Esophagus squamous epithelium (tissue), 5 donors: ENCODE measurements at regions not wholly inside any gene's neighbourhood (a gene's known extent, or its start where the extent isn't known, plus 50 kb on each side); places are given as distances from the start of the nearest gene placed in this dataset.

Experiments
- DNase-seq: peaks from one replicate; lab custom pipeline; 2025; lab: John Stamatoyannopoulos, UW
- H3K27ac ChIP-seq, 4 donors: fragments of 200-600 bp; sonication (generic); one replicate each; pipeline ENCODE4 v1.5.1; 2016 to 2019; ENCODE audit warnings: mild to moderate bottlenecking in 1 of 4
- H3K27me3 ChIP-seq, 4 donors: fragments of 200-600 bp; sonication (generic); 1 replicate in 3 of 4; 2 replicates in 1 of 4; pipeline versions ENCODE4 v1.5.1 to v1.6.0; 2017 to 2021; ENCODE audit warnings: antibody characterized with exemption in 1 of 4
- H3K36me3 ChIP-seq, 3 donors: fragments of 200-600 bp; sonication (generic); one replicate each; pipeline ENCODE4 v1.5.1; 2016 to 2019
- H3K4me1 ChIP-seq, 3 donors: fragments of 200-600 bp; sonication (generic); one replicate each; pipeline ENCODE4 v1.5.1; 2017 to 2019
- H3K4me3 ChIP-seq, 4 donors: fragments of 200-600 bp; sonication (generic); 1 replicate in 3 of 4; 2 replicates in 1 of 4; pipeline ENCODE4 v1.5.1; 2016 to 2019; ENCODE audit warnings: mild to moderate bottlenecking in 2 of 4, moderate library complexity in 1 of 4
- H3K9me3 ChIP-seq, 3 donors: fragments of 200-600 bp; sonication (generic); one replicate each; pipeline ENCODE4 v1.5.1; 2016 to 2019
- POLR2A ChIP-seq, 4 donors: fragments of 450-650 bp; IDR thresholded peaks; one replicate each; pipeline ENCODE4 v1.6.1; 2017; ENCODE audit warnings: antibody characterized with exemption in 4 of 4, mild to moderate bottlenecking in 4 of 4, moderate library complexity in 3 of 4
- WGBS, 2 donors: methylation state at CpG; one replicate each; pipeline ENCODE4 v1.1.5; 2018; 5-methylcytosine and 5-hydroxymethylcytosine counted together
- intact Hi-C: fragments of 100-400 bp; cut with DNase I; formaldehyde crosslinking; loops from one replicate; pipeline ENCODE4 v1.15.0; 2022
- TF ChIP-seq, protein P1 (sequence below), 6 experiments: fragments of 450-650 bp in 4 of 6; fragments of 200-600 bp in 2 of 6; sonication (generic) in 2 of 6; IDR thresholded peaks; one replicate each; pipeline ENCODE4 v1.5.1; 2016 to 2019; ENCODE audit warnings: antibody characterized with exemption in 6 of 6, mild to moderate bottlenecking in 4 of 6, moderate library complexity in 4 of 6
- donor health status: DM: yes; HTN: yes; CAD: no.

GRCh38 chr9:126113756-126114408, 212.7 kb upstream of the MVB12B start:
- 63 to 76% methylated on average over 13 to 16 of the region's 17 CpGs for WGBS, 2 donors
- no peaks in the 10 kb centered on the region for H3K36me3 ChIP-seq
- intact Hi-C loops = no loop called here
- no peak for DNase-seq
- H3K27ac ChIP-seq = no peak overlapping the region
- H3K9me3 ChIP-seq = no peaks in the 10 kb centered on the region
- no peaks in the 10 kb centered on the region for H3K4me1 ChIP-seq
- H3K27me3 ChIP-seq = peaks cover 0 to 90% (median 0%) of the 10 kb centered on the region in 4 donors
- TF ChIP-seq, protein P1, sequence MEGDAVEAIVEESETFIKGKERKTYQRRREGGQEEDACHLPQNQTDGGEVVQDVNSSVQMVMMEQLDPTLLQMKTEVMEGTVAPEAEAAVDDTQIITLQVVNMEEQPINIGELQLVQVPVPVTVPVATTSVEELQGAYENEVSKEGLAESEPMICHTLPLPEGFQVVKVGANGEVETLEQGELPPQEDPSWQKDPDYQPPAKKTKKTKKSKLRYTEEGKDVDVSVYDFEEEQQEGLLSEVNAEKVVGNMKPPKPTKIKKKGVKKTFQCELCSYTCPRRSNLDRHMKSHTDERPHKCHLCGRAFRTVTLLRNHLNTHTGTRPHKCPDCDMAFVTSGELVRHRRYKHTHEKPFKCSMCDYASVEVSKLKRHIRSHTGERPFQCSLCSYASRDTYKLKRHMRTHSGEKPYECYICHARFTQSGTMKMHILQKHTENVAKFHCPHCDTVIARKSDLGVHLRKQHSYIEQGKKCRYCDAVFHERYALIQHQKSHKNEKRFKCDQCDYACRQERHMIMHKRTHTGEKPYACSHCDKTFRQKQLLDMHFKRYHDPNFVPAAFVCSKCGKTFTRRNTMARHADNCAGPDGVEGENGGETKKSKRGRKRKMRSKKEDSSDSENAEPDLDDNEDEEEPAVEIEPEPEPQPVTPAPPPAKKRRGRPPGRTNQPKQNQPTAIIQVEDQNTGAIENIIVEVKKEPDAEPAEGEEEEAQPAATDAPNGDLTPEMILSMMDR (IDR thresholded peaks at IDR 0.05) = no peak
- TF ChIP-seq POLR2A (IDR thresholded peaks at IDR 0.05) = no peak
- H3K4me3 ChIP-seq = no peak overlapping the region

DNA sequence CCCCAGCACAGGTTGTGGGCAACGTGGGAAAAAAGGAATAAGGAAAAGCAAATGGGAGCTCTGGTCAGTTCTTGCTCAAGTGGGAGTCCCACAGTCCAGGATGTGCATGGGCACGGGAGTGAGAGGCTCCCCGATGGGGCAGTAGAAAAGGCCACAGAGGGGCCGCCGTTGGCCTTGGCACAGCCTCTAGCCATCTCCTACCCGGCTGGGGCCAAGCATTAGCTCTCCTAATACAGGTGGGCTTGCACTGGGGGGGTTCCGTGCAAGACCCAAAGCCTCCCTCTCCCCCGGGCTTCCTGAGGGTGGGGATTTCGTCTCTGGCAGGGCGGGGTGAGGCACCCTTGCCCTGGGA, 212.2 kb upstream of the MVB12B start:
- Histone ChIP-seq H3K27me3 (peaks cover 0 to 90% (median 0%) of the 10 kb centered on the region in 4 donors), H3K4me3 (no peak overlapping the region), H3K27ac (no peak overlapping the region), H3K36me3 (no peaks in the 10 kb centered on the region), H3K4me1 (no peaks in the 10 kb centered on the region), H3K9me3 (no peaks in the 10 kb centered on the region)
- intact Hi-C loops = no loop called here
- DNase-seq = no peak
- 51 to 57% methylated on average over 3 to 4 of the region's 10 CpGs for WGBS, 2 donors
- no peak for TF ChIP-seq POLR2A (IDR thresholded peaks at IDR 0.05)
- TF ChIP-seq, protein P1 (IDR thresholded peaks at IDR 0.05) = no peak

GRCh38 chr9:126114850-126115460, 211.7 kb upstream of the MVB12B start:
- Histone ChIP-seq H3K4me1 (no peaks in the 10 kb centered on the region), H3K4me3 (no peak overlapping the region), H3K36me3 (no peaks in the 10 kb centered on the region), H3K9me3 (no peaks in the 10 kb centered on the region), H3K27ac (no peak overlapping the region), H3K27me3 (peaks cover 0 to 90% (median 0%) of the 10 kb centered on the region in 4 donors)
- intact Hi-C loops = no loop called here
- 32 to 62% methylated on average over 12 of the region's 12 CpGs for WGBS, 2 donors
- DNase-seq = no peak
- no peak for TF ChIP-seq POLR2A (IDR thresholded peaks at IDR 0.05)
- TF ChIP-seq, protein P1 (IDR thresholded peaks at IDR 0.05) = no peak

GRCh38 chr9:126116351-126117157, 210.1 kb upstream of the MVB12B start:
- DNase-seq = no peak
- TF ChIP-seq, protein P1 (IDR thresholded peaks at IDR 0.05) = no peak
- Histone ChIP-seq H3K27ac (no peak overlapping the region), H3K4me1 (no peaks in the 10 kb centered on the region), H3K27me3 (peaks cover 0 to 89% (median 0%) of the 10 kb centered on the region in 4 donors), H3K36me3 (no peaks in the 10 kb centered on the region), H3K4me3 (no peak overlapping the region), H3K9me3 (no peaks in the 10 kb centered on the region)
- WGBS, 2 donors = 57 to 79% methylated on average over 13 to 15 of the region's 17 CpGs
- intact Hi-C loops = no loop called here

GRCh38 chr9:126117158-126117425, 209.5 kb upstream of the MVB12B start:
- 89 to 93% methylated on average over 3 to 4 of the region's 4 CpGs for WGBS, 2 donors
- H3K36me3 ChIP-seq = no peaks in the 10 kb centered on the region
- TF ChIP-seq POLR2A (IDR thresholded peaks at IDR 0.05) = no peak
- TF ChIP-seq, protein P1 (IDR thresholded peaks at IDR 0.05) = no peak
- intact Hi-C loops = no loop called here
- no peak overlapping the region for H3K4me3 ChIP-seq
- H3K27me3 ChIP-seq = peaks cover 0 to 89% (median 0%) of the 10 kb centered on the region in 4 donors
- no peaks in the 10 kb centered on the region for H3K4me1 ChIP-seq
- DNase-seq = no peak
- H3K9me3 ChIP-seq = no peaks in the 10 kb centered on the region
- no peak overlapping the region for H3K27ac ChIP-seq
